HG03060 (cell line): ENCODE measurements at regions not wholly inside any gene's neighbourhood (a gene's known extent, or its start where the extent isn't known, plus 50 kb on each side); places are given as distances from the start of the nearest gene placed in this dataset.

Experiments
- ATAC-seq: cut with Tn5 transposase; IDR thresholded peaks from one replicate; pipeline ENCODE4 v1.9.1; 2021; ENCODE audit warnings: low read depth, moderate number of reproducible peaks; ENCODE audit not compliant: unreplicated experiment

GRCh38 chr2:237035781-237036475, 49.8 kb upstream of the COPS8 start:
- no peak for ATAC-seq
